Ishikawa (cell line): ENCODE measurements at regions not wholly inside any gene's neighbourhood (a gene's known extent, or its start where the extent isn't known, plus 50 kb on each side); places are given as distances from the start of the nearest gene placed in this dataset.

ENCODE experiments used
- CEBPB ChIP-seq: IDR thresholded peaks from 2 replicates; pipeline ENCODE4 v1.6.1; 2012
- CREB1 ChIP-seq: IDR thresholded peaks from 2 replicates; pipeline ENCODE4 v1.6.1; 2012; ENCODE audit warnings: low read depth
- EGR1 ChIP-seq: IDR thresholded peaks from 2 replicates; pipeline ENCODE4 v1.6.1; 2012
- EP300 ChIP-seq: IDR thresholded peaks from 2 replicates; pipeline ENCODE4 v1.6.1; 2012; ENCODE audit warnings: borderline replicate concordance
- FOXM1 ChIP-seq: IDR thresholded peaks from 2 replicates; pipeline ENCODE4 v1.6.1; 2012; ENCODE audit warnings: low read depth, borderline replicate concordance
- MAX ChIP-seq: IDR thresholded peaks from 2 replicates; pipeline ENCODE4 v1.6.1; 2012
- NFIC ChIP-seq: IDR thresholded peaks from 2 replicates; pipeline ENCODE4 v1.6.1; 2012
- RAD21 ChIP-seq: IDR thresholded peaks from 2 replicates; pipeline ENCODE4 v1.6.1; 2012; ENCODE audit warnings: low read depth
- REST ChIP-seq: IDR thresholded peaks from 2 replicates; pipeline ENCODE4 v1.6.1; 2012; ENCODE audit warnings: low read depth, mild to moderate bottlenecking
- TAF1 ChIP-seq: IDR thresholded peaks from 2 replicates; pipeline ENCODE4 v1.6.1; 2012; ENCODE audit warnings: low read depth, mild to moderate bottlenecking
- TCF12 ChIP-seq: IDR thresholded peaks from 2 replicates; pipeline ENCODE4 v1.6.1; 2012; ENCODE audit warnings: low read depth
- TEAD4 ChIP-seq: IDR thresholded peaks from 2 replicates; pipeline ENCODE4 v1.6.1; 2012
- USF1 ChIP-seq: IDR thresholded peaks from 2 replicates; pipeline ENCODE4 v1.6.1; 2012
- YY1 ChIP-seq: IDR thresholded peaks from 2 replicates; pipeline ENCODE4 v1.6.1; 2012; ENCODE audit warnings: low read depth
- ZBTB7A ChIP-seq: IDR thresholded peaks from 2 replicates; pipeline ENCODE4 v1.6.1; 2012; ENCODE audit warnings: low read depth

- TF ChIP-seq TEAD4, result no peak
- TF ChIP-seq NFIC, result peak; percentile 34
- no peak for TF ChIP-seq EP300
- TF ChIP-seq YY1, result no peak
- TF ChIP-seq MAX, result no peak
Observed at GRCh38 chr15:94844538-94845389, 613.4 kb downstream of the MCTP2 start.

- no peak for TF ChIP-seq NFIC
- TF ChIP-seq RAD21, result no peak
- no peak for TF ChIP-seq EGR1
- no peak for TF ChIP-seq CEBPB
- TF ChIP-seq TAF1, result no peak
- no peak for TF ChIP-seq CREB1
- no peak for TF ChIP-seq TEAD4
- TF ChIP-seq USF1, result no peak
- no peak for TF ChIP-seq YY1
- TF ChIP-seq FOXM1, result no peak
- TF ChIP-seq MAX, result no peak
- no peak for TF ChIP-seq REST
- no peak for TF ChIP-seq EP300
Observed at GRCh38 chr15:94845390-94845716, 614.0 kb downstream of the MCTP2 start.

- TF ChIP-seq FOXM1, result no peak
- TF ChIP-seq TCF12, result no peak
- no peak for TF ChIP-seq TEAD4
- TF ChIP-seq CREB1, result no peak
- TF ChIP-seq REST, result no peak
- TF ChIP-seq RAD21, result no peak
- no peak for TF ChIP-seq NFIC
- TF ChIP-seq CEBPB, result no peak
- TF ChIP-seq TAF1, result no peak
- TF ChIP-seq ZBTB7A, result no peak
Observed at GRCh38 chr15:94847325-94847724, 616.0 kb downstream of the MCTP2 start.

DNA sequence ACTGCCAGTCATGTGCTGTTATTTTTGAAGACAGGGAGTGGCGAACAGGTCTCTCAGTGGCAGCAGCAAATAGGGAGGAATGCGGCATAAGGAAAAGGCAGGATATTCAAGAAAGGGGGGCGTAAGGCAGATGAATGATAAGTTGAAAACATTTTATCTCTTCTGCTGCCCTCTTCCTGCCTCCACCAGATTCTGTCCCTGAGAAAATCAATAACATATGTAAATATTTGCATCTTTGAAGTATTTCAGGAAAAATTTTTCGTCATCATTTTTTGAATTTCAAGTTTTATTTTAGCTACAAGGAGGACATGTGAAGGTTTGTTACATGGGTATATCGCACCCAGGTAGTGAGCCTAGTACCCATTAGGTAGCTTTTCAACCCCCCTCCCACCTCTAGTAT, 616.7 kb downstream of the MCTP2 start:
- TF ChIP-seq USF1 (no peak), REST (no peak), EP300 (no peak), MAX (no peak), CREB1 (no peak), TEAD4 (no peak), YY1 (no peak), EGR1 (no peak), CEBPB (no peak), ZBTB7A (no peak), FOXM1 (no peak), TAF1 (no peak), NFIC (no peak), TCF12 (no peak), RAD21 (no peak)
